Karpas-422 (cell line): ENCODE measurements at regions not wholly inside any gene's neighbourhood (a gene's known extent, or its start where the extent isn't known, plus 50 kb on each side); places are given as distances from the start of the nearest gene placed in this dataset.

Experiments
- DNase-seq: peaks from one replicate; pipeline ENCODE4 v3.0.0-alpha.2; 2015
- H2AFZ ChIP-seq: fragments of 200-600 bp; sonication (generic); 2 replicates; pipeline ENCODE4 v1.6.1; 2014; ENCODE audit warnings: antibody characterized with exemption, low read length, mixed read lengths
- H3K27ac ChIP-seq: fragments of 200-600 bp; sonication (generic); 2 replicates; pipeline ENCODE4 v1.5.1; 2014; ENCODE audit warnings: mild to moderate bottlenecking, low read length, moderate library complexity
- H3K27me3 ChIP-seq: fragments of 200-600 bp; sonication (generic); 2 replicates; pipeline ENCODE4 v1.6.1; 2014; ENCODE audit warnings: low read length, mixed read lengths
- H3K36me3 ChIP-seq: fragments of 200-600 bp; sonication (generic); 2 replicates; pipeline ENCODE4 v1.6.1; 2014; ENCODE audit warnings: low read length, mixed read lengths; ENCODE audit not compliant: insufficient read depth
- H3K4me1 ChIP-seq: fragments of 200-600 bp; sonication (generic); 2 replicates; pipeline ENCODE4 v1.6.1; 2014; ENCODE audit warnings: mild to moderate bottlenecking, low read length, mixed read lengths
- H3K4me2 ChIP-seq: fragments of 200-600 bp; sonication (generic); 2 replicates; pipeline ENCODE4 v1.6.1; 2014; ENCODE audit warnings: low read length, low read depth, mild to moderate bottlenecking; ENCODE audit not compliant: poor library complexity, severe bottlenecking
- H3K4me3 ChIP-seq: fragments of 200-600 bp; sonication (generic); 2 replicates; pipeline ENCODE4 v1.5.1; 2014; ENCODE audit warnings: mild to moderate bottlenecking, antibody characterized with exemption, low read length, mixed read lengths
- H3K79me2 ChIP-seq: fragments of 200-600 bp; sonication (generic); 2 replicates; pipeline ENCODE4 v1.6.1; 2014; ENCODE audit warnings: mild to moderate bottlenecking, low read length, mixed read lengths
- H3K9ac ChIP-seq: fragments of 200-600 bp; sonication (generic); 2 replicates; pipeline ENCODE4 v1.6.0; 2014; ENCODE audit warnings: low read length
- H3K9me2 ChIP-seq: fragments of 200-600 bp; sonication (generic), shearing (Covaris generic); replicated peaks from 2 replicates; pipeline ENCODE4 v1.6.0; 2014; ENCODE audit warnings: mild to moderate bottlenecking, low read length, moderate library complexity; ENCODE audit not compliant: insufficient read depth
- H3K9me3 ChIP-seq: fragments of 300-700, 200-600 bp; sonication (generic); 2 replicates; pipeline ENCODE4 v1.6.1; 2014; ENCODE audit warnings: low read length, mixed read lengths
- H4K20me1 ChIP-seq: fragments of 200-600 bp; sonication (generic); 2 replicates; pipeline ENCODE4 v1.6.1; 2014; ENCODE audit warnings: mild to moderate bottlenecking, antibody characterized with exemption, low read length, low read depth; ENCODE audit not compliant: insufficient read depth

- H3K9me3 ChIP-seq: peaks cover 13% of the 10 kb centered on the region
- no peak overlapping the region for H3K4me3 ChIP-seq
- no peak overlapping the region for H2AFZ ChIP-seq
Observed at GRCh38 chr14:76613616-76614015, 147.7 kb upstream of the VASH1 start.

DNA sequence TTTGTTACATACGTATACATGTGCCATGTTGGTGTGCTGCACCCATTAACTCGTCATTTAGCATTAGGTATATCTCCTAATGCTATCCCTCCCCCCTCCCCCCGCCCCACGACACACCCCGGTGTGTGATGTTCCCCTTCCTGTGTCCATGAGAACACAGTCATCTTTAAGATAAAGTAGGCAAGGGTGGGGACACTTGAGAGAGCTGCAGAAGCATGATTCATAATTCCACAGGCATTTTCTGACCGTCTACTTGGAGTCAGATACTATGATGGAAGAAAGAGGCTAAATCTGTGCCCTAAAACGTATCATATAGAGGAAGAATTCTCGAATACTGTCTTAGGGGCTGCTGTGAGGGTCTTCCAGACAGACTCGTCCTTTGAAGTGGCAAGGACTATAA is 145.9 kb upstream of the VASH1 start:
- H3K9ac ChIP-seq: no peak overlapping the region
- no peaks in the 10 kb centered on the region for H4K20me1 ChIP-seq
- H3K4me1 ChIP-seq: no peaks in the 10 kb centered on the region
- no peaks in the 10 kb centered on the region for H3K36me3 ChIP-seq
- no peaks in the 10 kb centered on the region for H3K79me2 ChIP-seq
- peaks cover 12% of the 10 kb centered on the region; the same call in 1 of the 2 replicates for H3K27me3 ChIP-seq
- H3K4me3 ChIP-seq: no peak overlapping the region
- no peaks in the 10 kb centered on the region for H3K9me2 ChIP-seq
- H3K4me2 ChIP-seq: no peak overlapping the region
- H3K27ac ChIP-seq: no peak overlapping the region
- no peak overlapping the region for H2AFZ ChIP-seq
- peaks cover 13% of the 10 kb centered on the region for H3K9me3 ChIP-seq
- no peak for DNase-seq

More at GRCh38 chr14:76613616-76614015, 147.7 kb upstream of the VASH1 start:
- no peaks in the 10 kb centered on the region for H4K20me1 ChIP-seq
- H3K4me2 ChIP-seq: no peak overlapping the region
- no peaks in the 10 kb centered on the region for H3K36me3 ChIP-seq
- no peak overlapping the region for H3K9ac ChIP-seq
- H3K27ac ChIP-seq: no peak overlapping the region
- DNase-seq: no peak
- no peaks in the 10 kb centered on the region for H3K9me2 ChIP-seq
- H3K27me3 ChIP-seq: peaks cover 12% of the 10 kb centered on the region; the same call in 1 of the 2 replicates
- no peaks in the 10 kb centered on the region for H3K4me1 ChIP-seq
- H3K79me2 ChIP-seq: no peaks in the 10 kb centered on the region

DNA sequence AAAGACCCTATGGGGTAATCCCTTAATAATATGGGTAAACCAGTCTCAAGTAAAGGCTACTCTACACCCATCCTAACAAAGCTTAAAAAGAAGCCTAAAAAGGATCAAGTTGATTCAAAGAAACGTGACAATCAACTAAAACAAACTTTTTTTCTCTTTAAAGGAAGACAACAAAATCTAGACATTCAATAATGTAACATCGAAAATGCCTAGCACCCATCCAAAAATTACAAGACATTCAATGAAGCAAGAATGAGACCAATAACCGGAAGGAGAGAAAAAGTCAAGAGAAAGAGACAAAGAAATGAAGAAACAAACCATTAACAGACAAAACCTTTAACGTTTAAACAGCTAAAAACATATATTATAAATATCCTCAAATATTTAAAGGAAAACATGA is 143.8 kb upstream of the VASH1 start:
- no peaks in the 10 kb centered on the region for H3K79me2 ChIP-seq
- H2AFZ ChIP-seq: no peak overlapping the region
- H3K27me3 ChIP-seq: peaks cover 12% of the 10 kb centered on the region; the same call in 1 of the 2 replicates
- H3K4me3 ChIP-seq: no peak overlapping the region
- H4K20me1 ChIP-seq: no peaks in the 10 kb centered on the region
- no peaks in the 10 kb centered on the region for H3K9me2 ChIP-seq
- H3K27ac ChIP-seq: no peak overlapping the region
- no peaks in the 10 kb centered on the region for H3K36me3 ChIP-seq
- no peak overlapping the region for H3K9ac ChIP-seq
- peaks cover 13% of the 10 kb centered on the region for H3K9me3 ChIP-seq
- H3K4me2 ChIP-seq: no peak overlapping the region
- no peak for DNase-seq
- H3K4me1 ChIP-seq: no peaks in the 10 kb centered on the region

DNA sequence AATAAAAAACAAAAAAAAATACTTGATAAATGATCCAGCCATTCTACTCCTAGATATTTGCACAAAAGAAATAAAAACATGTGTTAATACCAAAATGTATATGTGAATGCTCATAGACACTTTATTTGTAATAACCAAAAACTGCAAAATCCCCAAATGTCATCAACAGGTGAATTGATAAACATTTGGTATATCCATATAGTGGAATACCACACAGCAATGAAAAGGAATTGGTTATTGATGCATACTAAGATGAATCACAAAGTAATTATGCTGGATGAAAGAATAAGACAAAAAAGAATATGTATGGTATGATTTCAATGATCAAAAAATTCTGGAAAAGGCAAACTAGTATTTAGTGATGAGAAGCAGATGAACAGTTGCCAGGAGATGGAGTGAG is 124.7 kb upstream of the VASH1 start:
- no peak overlapping the region for H3K4me3 ChIP-seq
- H3K4me2 ChIP-seq: no peak overlapping the region
- no peaks in the 10 kb centered on the region for H4K20me1 ChIP-seq
- no peaks in the 10 kb centered on the region for H3K4me1 ChIP-seq
- H2AFZ ChIP-seq: no peak overlapping the region
- H3K36me3 ChIP-seq: no peaks in the 10 kb centered on the region
- H3K9me3 ChIP-seq: peaks cover 3% of the 10 kb centered on the region
- H3K27ac ChIP-seq: no peak overlapping the region
- H3K9ac ChIP-seq: no peak overlapping the region
- H3K27me3 ChIP-seq: no peaks in the 10 kb centered on the region
- no peak for DNase-seq
- H3K9me2 ChIP-seq: no peaks in the 10 kb centered on the region
- H3K79me2 ChIP-seq: no peaks in the 10 kb centered on the region

GRCh38 chr14:76638841-76639240 is 122.4 kb upstream of the VASH1 start:
- Histone ChIP-seq H3K4me3 (no peak overlapping the region), H3K4me1 (no peaks in the 10 kb centered on the region), H4K20me1 (no peaks in the 10 kb centered on the region), H3K9me2 (no peaks in the 10 kb centered on the region), H3K9me3 (peaks cover 3% of the 10 kb centered on the region), H3K27ac (no peak overlapping the region), H3K79me2 (no peaks in the 10 kb centered on the region), H2AFZ (no peak overlapping the region), H3K27me3 (no peaks in the 10 kb centered on the region), H3K9ac (no peak overlapping the region), H3K36me3 (no peaks in the 10 kb centered on the region), H3K4me2 (no peak overlapping the region)
- no peak for DNase-seq

DNA sequence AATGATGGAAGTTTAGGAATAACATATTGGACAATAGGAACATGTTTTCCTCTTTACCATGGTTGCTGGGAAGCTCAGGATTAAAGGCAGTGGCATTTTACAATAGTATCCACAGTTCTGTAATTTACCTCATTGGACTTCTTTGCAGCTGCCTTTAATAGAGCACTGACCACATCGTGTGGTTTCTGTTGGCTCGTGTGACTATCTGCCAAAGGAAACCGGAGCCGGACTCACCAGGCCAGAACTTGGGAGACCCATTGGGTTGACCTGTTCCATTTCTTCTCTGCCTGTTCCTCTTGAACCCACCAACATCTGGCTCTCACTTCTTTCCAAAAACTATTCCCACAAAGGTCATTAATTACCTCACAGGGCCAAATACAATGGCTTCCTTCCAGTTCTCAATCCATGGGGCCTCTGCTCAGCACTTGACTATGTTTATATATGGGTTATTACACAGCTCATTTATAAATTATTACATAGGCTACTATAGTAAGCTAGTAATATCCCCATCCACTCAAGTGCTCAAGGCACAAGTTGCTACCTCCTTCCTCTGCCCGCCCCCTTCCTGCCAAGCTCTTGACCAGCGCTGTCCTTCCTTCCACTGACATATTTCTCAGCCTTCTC is 121.5 kb upstream of the VASH1 start:
- Histone ChIP-seq H3K27me3 (no peaks in the 10 kb centered on the region), H3K9me3 (peaks cover 3% of the 10 kb centered on the region), H3K79me2 (no peaks in the 10 kb centered on the region), H3K27ac (no peak overlapping the region), H3K4me1 (no peaks in the 10 kb centered on the region), H3K4me2 (no peak overlapping the region), H2AFZ (no peak overlapping the region), H3K36me3 (no peaks in the 10 kb centered on the region), H4K20me1 (no peaks in the 10 kb centered on the region), H3K4me3 (no peak overlapping the region), H3K9ac (no peak overlapping the region), H3K9me2 (no peaks in the 10 kb centered on the region)
- no peak for DNase-seq

GRCh38 chr14:76640923-76641395 is 120.3 kb upstream of the VASH1 start:
- H2AFZ ChIP-seq: no peak overlapping the region
- H3K4me3 ChIP-seq: no peak overlapping the region
- H3K27me3 ChIP-seq: no peaks in the 10 kb centered on the region
- H3K79me2 ChIP-seq: no peaks in the 10 kb centered on the region
- DNase-seq: no peak
- no peaks in the 10 kb centered on the region for H4K20me1 ChIP-seq
- H3K27ac ChIP-seq: no peak overlapping the region
- no peaks in the 10 kb centered on the region for H3K36me3 ChIP-seq
- no peaks in the 10 kb centered on the region for H3K9me2 ChIP-seq
- no peak overlapping the region for H3K9ac ChIP-seq
- H3K4me2 ChIP-seq: no peak overlapping the region
- H3K4me1 ChIP-seq: no peaks in the 10 kb centered on the region
- peaks cover 3% of the 10 kb centered on the region for H3K9me3 ChIP-seq

- Histone ChIP-seq H3K27ac (no peak overlapping the region), H3K27me3 (no peaks in the 10 kb centered on the region), H3K4me2 (no peak overlapping the region), H3K9me2 (no peaks in the 10 kb centered on the region), H3K9ac (no peak overlapping the region), H2AFZ (no peak overlapping the region), H3K4me1 (no peaks in the 10 kb centered on the region), H3K9me3 (peaks cover 3% of the 10 kb centered on the region), H4K20me1 (no peaks in the 10 kb centered on the region), H3K36me3 (no peaks in the 10 kb centered on the region), H3K79me2 (no peaks in the 10 kb centered on the region), H3K4me3 (no peak overlapping the region)
- no peak for DNase-seq
Observed at GRCh38 chr14:76641541-76641940, 119.7 kb upstream of the VASH1 start.
